Mesendoderm (in vitro differentiated cells): ENCODE measurements at regions not wholly inside any gene's neighbourhood (a gene's known extent, or its start where the extent isn't known, plus 50 kb on each side); places are given as distances from the start of the nearest gene placed in this dataset.

ENCODE experiments used
- DNase-seq: peaks from one replicate; pipeline ENCODE4 v3.0.0; 2013
- H2AK5ac ChIP-seq: 2 replicates; pipeline ENCODE4 v1.6.1; 2013; ENCODE audit warnings: low read length, inconsistent platforms
- H2BK120ac ChIP-seq: 2 replicates; pipeline ENCODE4 v1.6.1; 2013; ENCODE audit warnings: low read depth, mild to moderate bottlenecking, low read length, moderate library complexity, mixed read lengths
- H2BK15ac ChIP-seq: replicated peaks from 2 replicates; pipeline ENCODE4 v1.6.1; 2013; ENCODE audit warnings: low read depth, mild to moderate bottlenecking, moderate library complexity
- H2BK5ac ChIP-seq: 2 replicates; pipeline ENCODE4 v1.6.1; 2013; ENCODE audit warnings: low read length, inconsistent platforms
- H3K18ac ChIP-seq: 2 replicates; pipeline ENCODE4 v1.6.1; 2013; ENCODE audit warnings: mild to moderate bottlenecking, low read length, mixed read lengths
- H3K23ac ChIP-seq: one replicate; pipeline ENCODE4 v1.6.1; 2013; ENCODE audit warnings: low read length
- H3K27ac ChIP-seq: 2 replicates; pipeline ENCODE4 v1.5.1; 2013; ENCODE audit warnings: low read depth, mild to moderate bottlenecking, inconsistent platforms, low read length, moderate library complexity
- H3K27me3 ChIP-seq: 2 replicates; pipeline ENCODE4 v1.6.1; 2013; ENCODE audit warnings: low read length, control low read depth, mild to moderate bottlenecking, inconsistent platforms; ENCODE audit not compliant: insufficient read depth, poor library complexity
- H3K36me3 ChIP-seq: 2 replicates; pipeline ENCODE4 v1.6.1; 2013; ENCODE audit warnings: low read length, inconsistent platforms; ENCODE audit not compliant: control insufficient read depth, insufficient read depth
- H3K4ac ChIP-seq: one replicate; pipeline ENCODE4 v1.6.1; 2013; ENCODE audit warnings: low read depth, mild to moderate bottlenecking, low read length, moderate library complexity
- H3K4me1 ChIP-seq: 2 replicates; pipeline ENCODE4 v1.6.1; 2013; ENCODE audit warnings: low read depth, low read length, inconsistent platforms; ENCODE audit not compliant: control insufficient read depth
- H3K4me2 ChIP-seq: 2 replicates; pipeline ENCODE4 v1.6.1; 2013; ENCODE audit warnings: low read length
- H3K4me3 ChIP-seq: 2 replicates; pipeline ENCODE4 v1.5.1; 2013; ENCODE audit warnings: mild to moderate bottlenecking, low read length
- H3K56ac ChIP-seq: one replicate; pipeline ENCODE4 v1.6.1; 2013; ENCODE audit warnings: low read length
- H3K79me1 ChIP-seq: 2 replicates; pipeline ENCODE4 v1.6.1; 2013; ENCODE audit warnings: low read length, inconsistent platforms
- H3K79me2 ChIP-seq: 2 replicates; pipeline ENCODE4 v1.6.1; 2013; ENCODE audit warnings: mild to moderate bottlenecking, low read length; ENCODE audit not compliant: control insufficient read depth, insufficient read depth
- H3K9ac ChIP-seq: 2 replicates; pipeline ENCODE4 v1.6.1; 2013; ENCODE audit warnings: low read length, inconsistent platforms
- H4K5ac ChIP-seq: one replicate; pipeline ENCODE4 v1.6.1; 2013; ENCODE audit warnings: low read length
- H4K8ac ChIP-seq: one replicate; pipeline ENCODE4 v1.6.1; 2013; ENCODE audit warnings: low read depth, mild to moderate bottlenecking, control low read depth, low read length, moderate library complexity
- WGBS: extraction: QIAGEN DNeasy Blood & Tissue Kit; methylation state at CpG from one replicate; pipeline ENCODE4 v1.1.7; 2013; ENCODE audit warnings: low lambda C conversion rate, missing lambda C conversion rate; ENCODE audit not compliant: insufficient coverage; ENCODE audit errors: extremely low coverage; 5-methylcytosine and 5-hydroxymethylcytosine counted together

DNA sequence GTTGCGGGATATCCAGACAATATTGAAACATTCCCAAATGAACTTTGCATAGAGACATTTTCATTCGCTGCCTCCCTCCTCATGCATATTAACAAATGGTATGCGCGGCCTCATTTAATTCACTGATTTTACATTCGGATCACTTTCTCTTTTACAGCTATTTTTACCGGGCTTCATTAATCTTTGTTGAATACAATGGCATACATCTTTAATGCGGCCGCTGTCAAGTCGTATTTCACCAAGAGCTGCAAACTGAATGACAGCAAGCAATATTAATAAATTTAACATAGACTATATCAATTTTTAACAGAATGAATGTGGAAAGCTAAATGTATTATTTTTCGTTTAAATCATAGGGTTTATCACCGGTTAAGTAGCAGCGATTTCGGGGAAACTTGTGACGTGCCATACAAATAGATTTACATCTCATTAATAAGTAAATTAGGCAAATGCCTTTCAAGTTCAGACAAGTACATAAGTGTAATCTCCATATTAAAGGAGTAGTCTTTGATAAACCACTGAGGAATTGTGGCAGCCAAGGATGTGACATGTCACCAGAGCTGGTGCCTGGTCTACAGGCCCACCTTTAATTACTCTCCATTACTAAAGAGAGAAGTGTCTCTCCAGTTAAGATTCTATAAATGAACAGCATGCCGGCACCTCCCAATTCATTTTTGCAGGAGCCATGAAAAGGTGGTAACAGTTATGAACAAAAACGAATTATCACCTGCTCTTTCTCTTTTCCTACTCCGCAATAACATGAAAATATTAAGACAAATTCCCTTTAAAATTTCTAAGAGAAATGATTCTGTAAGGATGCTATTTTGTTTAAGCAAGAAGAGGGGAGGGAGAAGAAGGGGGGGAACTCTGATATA lies 568.9 kb upstream of the MKI67 start:
- no peak overlapping the region for H3K9ac ChIP-seq
- H3K4me2 ChIP-seq: no peak overlapping the region
- DNase-seq: no peak
- H3K4me1 ChIP-seq: no peaks in the 10 kb centered on the region
- no peak overlapping the region for H3K18ac ChIP-seq
- no peaks in the 10 kb centered on the region for H3K79me2 ChIP-seq
- no peak overlapping the region for H2BK120ac ChIP-seq
- no peak overlapping the region for H2BK15ac ChIP-seq
- no peak overlapping the region for H3K56ac ChIP-seq
- no peak overlapping the region for H4K8ac ChIP-seq
- no peaks in the 10 kb centered on the region for H3K79me1 ChIP-seq
- H2BK5ac ChIP-seq: no peak overlapping the region
- no peaks in the 10 kb centered on the region for H3K36me3 ChIP-seq
- no peak overlapping the region for H3K4ac ChIP-seq
- no peak overlapping the region for H3K4me3 ChIP-seq
- WGBS: no CpG with 5 or more reads among the region's 17 CpGs
- H3K27me3 ChIP-seq: no peaks in the 10 kb centered on the region
- no peak overlapping the region for H3K23ac ChIP-seq
- no peak overlapping the region for H4K5ac ChIP-seq
- H3K27ac ChIP-seq: no peak overlapping the region
- no peak overlapping the region for H2AK5ac ChIP-seq

DNA sequence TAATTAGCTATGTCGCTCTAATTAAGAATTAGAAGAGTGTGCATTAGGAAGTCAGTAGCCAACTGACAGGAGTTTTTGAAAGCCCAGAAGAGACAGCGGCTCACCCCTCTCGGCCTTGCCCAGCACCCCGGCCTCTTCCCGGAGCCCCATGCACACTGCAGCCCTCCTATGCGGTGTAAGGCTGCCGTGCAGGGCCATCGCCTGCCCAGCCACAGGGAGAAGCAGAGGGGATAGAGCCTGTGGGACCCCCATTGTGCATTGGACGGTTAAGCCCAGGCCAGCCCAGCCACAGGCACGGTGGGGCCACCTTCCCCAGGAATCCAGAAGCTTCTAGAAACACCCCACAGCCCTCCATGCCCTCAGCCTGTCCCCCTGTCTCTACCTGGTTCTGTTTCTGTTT lies 569.7 kb upstream of the MKI67 start:
- WGBS: no CpG with 5 or more reads among the region's 10 CpGs

GRCh38 chr10:128697437-128697836 lies 571.2 kb upstream of the MKI67 start:
- no peak for DNase-seq
- WGBS: no CpG with 5 or more reads among the region's 8 CpGs
- no peak overlapping the region for H3K4me2 ChIP-seq
- H3K9ac ChIP-seq: no peak overlapping the region
- H3K4ac ChIP-seq: no peak overlapping the region
- no peak overlapping the region for H2BK5ac ChIP-seq
- H3K18ac ChIP-seq: no peak overlapping the region
- H3K36me3 ChIP-seq: no peaks in the 10 kb centered on the region
- no peak overlapping the region for H3K27ac ChIP-seq
- no peaks in the 10 kb centered on the region for H3K4me1 ChIP-seq
- no peak overlapping the region for H2AK5ac ChIP-seq
- no peaks in the 10 kb centered on the region for H3K79me1 ChIP-seq
- H3K56ac ChIP-seq: no peak overlapping the region
- no peak overlapping the region for H2BK120ac ChIP-seq
- H2BK15ac ChIP-seq: no peak overlapping the region
- H3K27me3 ChIP-seq: no peaks in the 10 kb centered on the region
- no peak overlapping the region for H3K23ac ChIP-seq
- no peaks in the 10 kb centered on the region for H3K79me2 ChIP-seq
- no peak overlapping the region for H4K8ac ChIP-seq
- no peak overlapping the region for H3K4me3 ChIP-seq
- no peak overlapping the region for H4K5ac ChIP-seq

More for the DNA sequence above, 569.7 kb upstream of the MKI67 start:
- Histone ChIP-seq H3K79me1 (no peaks in the 10 kb centered on the region), H3K9ac (no peak overlapping the region), H2BK120ac (no peak overlapping the region), H2AK5ac (no peak overlapping the region), H3K4ac (no peak overlapping the region), H3K56ac (no peak overlapping the region), H2BK15ac (no peak overlapping the region), H3K27me3 (no peaks in the 10 kb centered on the region), H3K18ac (no peak overlapping the region), H4K5ac (no peak overlapping the region), H3K27ac (no peak overlapping the region), H4K8ac (no peak overlapping the region), H3K4me2 (no peak overlapping the region), H3K4me1 (no peaks in the 10 kb centered on the region), H2BK5ac (no peak overlapping the region), H3K79me2 (no peaks in the 10 kb centered on the region), H3K36me3 (no peaks in the 10 kb centered on the region), H3K4me3 (no peak overlapping the region), H3K23ac (no peak overlapping the region)
- no peak for DNase-seq

GRCh38 chr10:128701381-128701780 lies 575.2 kb upstream of the MKI67 start:
- H3K23ac ChIP-seq: no peak overlapping the region
- H3K4me2 ChIP-seq: no peak overlapping the region
- no peak overlapping the region for H3K9ac ChIP-seq
- H4K8ac ChIP-seq: no peak overlapping the region
- H3K4me3 ChIP-seq: no peak overlapping the region
- no CpG with 5 or more reads among the region's 4 CpGs for WGBS
- no peak overlapping the region for H2BK120ac ChIP-seq
- H2BK15ac ChIP-seq: no peak overlapping the region
- H4K5ac ChIP-seq: no peak overlapping the region
- no peaks in the 10 kb centered on the region for H3K27me3 ChIP-seq
- no peaks in the 10 kb centered on the region for H3K4me1 ChIP-seq
- no peak overlapping the region for H2AK5ac ChIP-seq
- H3K18ac ChIP-seq: no peak overlapping the region
- no peak overlapping the region for H3K4ac ChIP-seq
- no peaks in the 10 kb centered on the region for H3K79me2 ChIP-seq
- no peak overlapping the region for H3K56ac ChIP-seq
- H3K79me1 ChIP-seq: no peaks in the 10 kb centered on the region
- no peak overlapping the region for H3K27ac ChIP-seq
- H3K36me3 ChIP-seq: no peaks in the 10 kb centered on the region
- no peak overlapping the region for H2BK5ac ChIP-seq
- DNase-seq: no peak

GRCh38 chr10:128701837-128702236 lies 575.6 kb upstream of the MKI67 start:
- H2BK5ac ChIP-seq: no peak overlapping the region
- H3K18ac ChIP-seq: no peak overlapping the region
- H4K5ac ChIP-seq: no peak overlapping the region
- no CpG with 5 or more reads among the region's 1 CpG for WGBS
- no peak overlapping the region for H2AK5ac ChIP-seq
- no peak overlapping the region for H2BK15ac ChIP-seq
- no peak overlapping the region for H3K4me3 ChIP-seq
- no peaks in the 10 kb centered on the region for H3K27me3 ChIP-seq
- no peak overlapping the region for H3K9ac ChIP-seq
- H3K56ac ChIP-seq: no peak overlapping the region
- no peak overlapping the region for H3K4ac ChIP-seq
- H3K4me1 ChIP-seq: no peaks in the 10 kb centered on the region
- H2BK120ac ChIP-seq: no peak overlapping the region
- H3K79me2 ChIP-seq: no peaks in the 10 kb centered on the region
- no peak overlapping the region for H3K23ac ChIP-seq
- no peak for DNase-seq
- H3K4me2 ChIP-seq: no peak overlapping the region
- H4K8ac ChIP-seq: no peak overlapping the region
- H3K79me1 ChIP-seq: no peaks in the 10 kb centered on the region
- no peak overlapping the region for H3K27ac ChIP-seq
- H3K36me3 ChIP-seq: no peaks in the 10 kb centered on the region

GRCh38 chr10:128704716-128705115 lies 578.5 kb upstream of the MKI67 start:
- Histone ChIP-seq H3K4me1 (no peaks in the 10 kb centered on the region), H2BK120ac (no peak overlapping the region), H2AK5ac (no peak overlapping the region), H3K4ac (no peak overlapping the region), H3K4me2 (no peak overlapping the region), H4K5ac (no peak overlapping the region), H4K8ac (no peak overlapping the region), H3K23ac (no peak overlapping the region), H2BK5ac (no peak overlapping the region), H3K79me2 (no peaks in the 10 kb centered on the region), H3K27ac (no peak overlapping the region), H3K4me3 (no peak overlapping the region), H3K79me1 (no peaks in the 10 kb centered on the region), H3K27me3 (no peaks in the 10 kb centered on the region), H3K56ac (no peak overlapping the region), H2BK15ac (no peak overlapping the region), H3K36me3 (no peaks in the 10 kb centered on the region), H3K18ac (no peak overlapping the region), H3K9ac (no peak overlapping the region)
- no peak for DNase-seq
- WGBS: no CpG with 5 or more reads among the region's 1 CpG
